Neuronal stem cell (in vitro differentiated cells): ENCODE measurements at regions not wholly inside any gene's neighbourhood (a gene's known extent, or its start where the extent isn't known, plus 50 kb on each side); places are given as distances from the start of the nearest gene placed in this dataset.

Experiments used
- DNase-seq: peaks from one replicate; pipeline ENCODE4 v3.0.0-alpha.2; 2013; ENCODE audit warnings: low spot score
- H2AFZ ChIP-seq: one replicate; pipeline ENCODE4 v1.6.1; 2013; ENCODE audit warnings: mild to moderate bottlenecking, low read length, inconsistent platforms
- H2AK5ac ChIP-seq: 2 replicates; pipeline ENCODE4 v1.6.1; 2013; ENCODE audit warnings: low read depth, mild to moderate bottlenecking, inconsistent platforms, low read length, moderate library complexity, mixed read lengths
- H2BK120ac ChIP-seq: 2 replicates; pipeline ENCODE4 v1.6.1; 2013; ENCODE audit warnings: low read depth, mild to moderate bottlenecking, inconsistent platforms, low read length, moderate library complexity, mixed read lengths
- H2BK12ac ChIP-seq: one replicate; pipeline ENCODE4 v1.6.1; 2013; ENCODE audit warnings: low read length, inconsistent platforms
- H2BK15ac ChIP-seq: 2 replicates; pipeline ENCODE4 v1.6.1; 2013; ENCODE audit warnings: mild to moderate bottlenecking, low read length, inconsistent platforms, mixed read lengths
- H2BK5ac ChIP-seq: one replicate; pipeline ENCODE4 v1.6.1; 2013; ENCODE audit warnings: inconsistent platforms, mild to moderate bottlenecking, low read length, moderate library complexity
- H3K14ac ChIP-seq: one replicate; pipeline ENCODE4 v1.6.1; 2013; ENCODE audit warnings: low read length, inconsistent platforms
- H3K18ac ChIP-seq: 2 replicates; pipeline ENCODE4 v1.6.1; 2013; ENCODE audit warnings: low read length, inconsistent platforms
- H3K23ac ChIP-seq: 2 replicates; pipeline ENCODE4 v1.6.1; 2013; ENCODE audit warnings: low read depth, mild to moderate bottlenecking, mixed read lengths, low read length, inconsistent platforms; ENCODE audit not compliant: poor library complexity
- H3K27ac ChIP-seq: replicated peaks from 3 replicates; pipeline ENCODE4 v1.5.1; 2013; ENCODE audit warnings: low read length, inconsistent platforms
- H3K27me3 ChIP-seq, 3 experiments: 2 replicates each; pipeline ENCODE4 v1.6.1; 2013; ENCODE audit warnings: low read length in 3 of 3, mild to moderate bottlenecking in 2 of 3, inconsistent platforms in 1 of 3, low read depth in 1 of 3, mixed read lengths in 1 of 3, moderate library complexity in 1 of 3; ENCODE audit not compliant: control insufficient read depth in 3 of 3, insufficient read depth in 3 of 3
- H3K36me3 ChIP-seq, 2 donors: replicated peaks in 1 of 2; 2 replicates each; pipeline ENCODE4 v1.6.1; 2013; ENCODE audit warnings: low read length in 2 of 2; ENCODE audit not compliant: control insufficient read depth in 2 of 2, insufficient read depth in 2 of 2
- H3K4ac ChIP-seq: 2 replicates; pipeline ENCODE4 v1.6.1; 2013; ENCODE audit warnings: inconsistent platforms, mild to moderate bottlenecking, low read length, moderate library complexity
- H3K4me1 ChIP-seq, 2 donors: 1 replicate in 1 of 2; 2 replicates in 1 of 2; pipeline ENCODE4 v1.6.1; 2013; ENCODE audit warnings: low read length in 2 of 2, low read depth in 1 of 2; ENCODE audit not compliant: control insufficient read depth in 2 of 2, insufficient read depth in 1 of 2
- H3K4me2 ChIP-seq: one replicate; pipeline ENCODE4 v1.6.1; 2013; ENCODE audit warnings: mild to moderate bottlenecking, low read length, inconsistent platforms; ENCODE audit not compliant: insufficient read depth, poor library complexity, severe bottlenecking
- H3K4me3 ChIP-seq, 2 donors: 2 replicates each; pipeline ENCODE4 v1.5.1; 2013; ENCODE audit warnings: low read length in 2 of 2, mild to moderate bottlenecking in 2 of 2, inconsistent platforms in 1 of 2, moderate library complexity in 1 of 2
- H3K79me1 ChIP-seq: one replicate; pipeline ENCODE4 v1.6.1; 2013; ENCODE audit warnings: low read depth, mild to moderate bottlenecking, inconsistent platforms, low read length, moderate library complexity
- H3K9ac ChIP-seq: one replicate; pipeline ENCODE4 v1.6.1; 2013; ENCODE audit warnings: mild to moderate bottlenecking, low read depth, low read length, inconsistent platforms; ENCODE audit not compliant: poor library complexity
- H3K9me3 ChIP-seq, 2 donors: replicated peaks in 1 of 2; 2 replicates each; pipeline versions ENCODE3 to v1.6.1; 2013; ENCODE audit warnings: low read length in 2 of 2, mild to moderate bottlenecking in 2 of 2, inconsistent platforms in 1 of 2, low read depth in 1 of 2, mixed read lengths in 1 of 2, moderate library complexity in 1 of 2; ENCODE audit not compliant: control insufficient read depth in 2 of 2, insufficient read depth in 1 of 2
- H4K8ac ChIP-seq: one replicate; pipeline ENCODE4 v1.6.1; 2013; ENCODE audit warnings: low read depth, mild to moderate bottlenecking, inconsistent platforms, low read length, moderate library complexity
- H4K91ac ChIP-seq: one replicate; pipeline ENCODE4 v1.6.1; 2013; ENCODE audit warnings: low read length, low read depth, mild to moderate bottlenecking, inconsistent platforms; ENCODE audit not compliant: poor library complexity
- WGBS, 2 donors: extraction: QIAGEN DNeasy Blood & Tissue Kit; methylation state at CpG; one replicate each; pipeline ENCODE4 v1.1.7; 2013; ENCODE audit warnings: missing lambda C conversion rate in 2 of 2, mixed read lengths in 1 of 2; ENCODE audit not compliant: insufficient read length in 2 of 2, insufficient replicate concordance in 1 of 2; ENCODE audit errors: extremely low coverage in 2 of 2; 5-methylcytosine and 5-hydroxymethylcytosine counted together

DNA sequence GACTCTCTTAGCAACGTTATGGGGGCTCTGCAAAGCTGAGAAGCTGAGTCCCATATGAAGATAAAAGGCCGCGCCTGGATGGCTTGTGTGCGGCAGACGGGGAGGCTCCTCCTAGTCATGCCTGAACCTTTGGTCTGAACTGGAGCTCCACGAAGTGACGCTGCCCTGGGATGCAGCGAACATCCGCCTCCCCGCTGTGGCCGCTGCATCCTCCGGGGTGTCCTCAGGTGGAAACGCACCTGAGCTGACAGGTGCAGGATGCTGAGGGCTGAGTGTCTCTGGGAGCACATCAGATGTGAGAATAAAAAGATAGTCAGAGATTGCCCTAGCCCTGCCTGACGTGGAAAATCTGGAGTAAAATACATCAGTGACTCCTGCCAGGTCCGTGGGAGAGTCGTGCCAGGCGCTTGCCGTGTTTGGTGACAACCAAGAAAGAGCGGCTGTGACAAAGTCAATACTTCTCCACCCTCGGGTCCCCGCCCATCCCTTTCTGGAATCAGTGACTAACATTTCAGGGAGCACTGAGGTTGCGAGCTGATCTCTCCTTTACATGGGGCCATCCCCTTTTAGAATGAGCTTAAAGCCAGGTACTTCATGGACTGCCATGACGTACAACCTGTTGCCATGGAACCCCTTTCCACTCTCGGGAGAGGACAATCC is 162.8 kb upstream of the AFDN start:
- WGBS, 2 donors = no CpG with 5 or more reads among the region's 24 CpGs
- Histone ChIP-seq H3K4ac (no peak overlapping the region), H3K27ac (no peak overlapping the region), H3K79me1 (no peaks in the 10 kb centered on the region), H3K4me2 (no peak overlapping the region), H2BK5ac (no peak overlapping the region), H4K91ac (no peak overlapping the region), H3K18ac (peak overlapping the region; percentile 24), H2AK5ac (peak overlapping the region; percentile 13), H3K14ac (no peak overlapping the region), H2BK120ac (no peak overlapping the region), H4K8ac (no peak overlapping the region), H2BK12ac (peak overlapping the region; percentile 59), H3K23ac (no peak overlapping the region), H3K27me3 (no peaks in the 10 kb centered on the region), H3K4me3 (no peak overlapping the region), H2AFZ (no peak overlapping the region), H3K9ac (no peak overlapping the region), H2BK15ac (no peak overlapping the region), H3K9me3 (no peaks in the 10 kb centered on the region), H3K4me1 (peaks cover 44 to 61% of the 10 kb centered on the region in 2 donors), H3K36me3 (no peaks in the 10 kb centered on the region)
- DNase-seq = no peak

DNA sequence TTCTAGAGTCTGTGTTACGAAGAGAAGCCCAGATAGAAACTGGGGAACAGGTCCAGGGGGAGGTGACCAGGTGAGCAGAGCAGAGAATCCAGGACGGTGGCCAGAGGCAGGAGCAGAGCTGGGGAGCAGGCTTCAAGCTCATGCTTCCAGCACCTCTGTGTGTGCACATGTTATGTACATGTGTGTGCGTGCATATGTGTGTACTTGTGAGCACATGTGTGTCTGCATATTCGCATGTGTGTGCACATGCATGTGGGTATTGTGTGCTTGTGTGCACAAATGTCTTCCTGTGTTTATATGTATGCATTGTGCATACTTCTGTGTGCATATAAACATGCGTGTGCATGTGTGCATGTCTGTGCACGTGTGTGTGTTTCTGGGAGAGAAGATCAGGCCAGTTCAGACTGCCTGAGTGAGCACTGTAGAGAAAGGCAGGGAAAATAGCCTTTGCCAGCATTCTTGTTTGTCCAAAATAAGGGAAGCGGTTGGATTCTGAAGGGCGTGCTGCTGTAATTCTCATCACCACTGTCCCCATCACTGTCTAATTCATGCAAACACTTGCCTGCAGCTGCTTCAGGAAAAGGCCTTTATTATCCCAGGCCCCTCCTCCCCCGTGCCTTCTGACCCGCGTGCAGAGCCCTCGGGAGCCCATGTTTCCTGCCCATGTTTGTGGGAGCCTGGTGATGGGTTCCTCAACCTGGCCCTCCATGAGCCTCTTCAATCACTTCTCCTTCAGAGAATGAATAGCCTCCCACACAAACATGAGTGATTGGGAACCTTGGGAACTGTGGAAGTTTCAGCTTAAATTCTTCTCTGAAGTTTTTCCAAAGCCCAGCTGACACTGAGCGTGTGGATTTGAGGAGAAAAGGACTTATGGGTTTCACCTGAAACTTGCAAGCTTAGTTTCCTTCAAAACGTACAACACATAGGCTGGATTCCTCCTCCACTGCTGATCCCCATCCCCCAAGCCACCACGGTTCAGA is 161.7 kb upstream of the AFDN start:
- peak overlapping the region; percentile 36 for H2BK12ac ChIP-seq
- no CpG with 5 or more reads among the region's 15 CpGs for WGBS, 2 donors
- H4K91ac ChIP-seq = peak overlapping the region; percentile 47
- no peak overlapping the region for H3K9ac ChIP-seq
- no peak overlapping the region for H2BK15ac ChIP-seq
- no peak overlapping the region for H3K14ac ChIP-seq
- no peaks in the 10 kb centered on the region for H3K79me1 ChIP-seq
- no peak overlapping the region for H3K27ac ChIP-seq
- H3K36me3 ChIP-seq = no peaks in the 10 kb centered on the region
- H2AK5ac ChIP-seq = no peak overlapping the region
- H2BK120ac ChIP-seq = no peak overlapping the region
- H3K4me1 ChIP-seq = peaks cover 45 to 63% of the 10 kb centered on the region in 2 donors
- no peak overlapping the region for H4K8ac ChIP-seq
- H3K27me3 ChIP-seq = no peaks in the 10 kb centered on the region
- DNase-seq = no peak
- H3K4me3 ChIP-seq = no peak overlapping the region
- no peaks in the 10 kb centered on the region for H3K9me3 ChIP-seq
- no peak overlapping the region for H3K4me2 ChIP-seq
- no peak overlapping the region for H2BK5ac ChIP-seq
- H3K4ac ChIP-seq = no peak overlapping the region
- peak overlapping the region; percentile 62 for H3K18ac ChIP-seq
- no peak overlapping the region for H3K23ac ChIP-seq
- H2AFZ ChIP-seq = peak overlapping the region; percentile 38

- peak overlapping the region; percentile 80 for H2BK5ac ChIP-seq
- H3K9ac ChIP-seq = no peak overlapping the region
- no peak overlapping the region for H3K4ac ChIP-seq
- no peak overlapping the region for H3K27ac ChIP-seq
- H3K36me3 ChIP-seq = no peaks in the 10 kb centered on the region
- peak overlapping the region; percentile 43 for H2BK12ac ChIP-seq
- H3K27me3 ChIP-seq = no peaks in the 10 kb centered on the region
- WGBS, 2 donors = no CpG with 5 or more reads among the region's 19 CpGs
- H3K4me1 ChIP-seq = peaks cover 48 to 60% of the 10 kb centered on the region in 2 donors
- H4K8ac ChIP-seq = no peak overlapping the region
- H3K79me1 ChIP-seq = no peaks in the 10 kb centered on the region
- H3K9me3 ChIP-seq = no peaks in the 10 kb centered on the region
- no peak overlapping the region for H2BK120ac ChIP-seq
- H3K18ac ChIP-seq = peak overlapping the region; percentile 56
- no peak overlapping the region for H3K23ac ChIP-seq
- H4K91ac ChIP-seq = no peak overlapping the region
- H3K4me2 ChIP-seq = no peak overlapping the region
- H2BK15ac ChIP-seq = no peak overlapping the region
- no peak overlapping the region for H3K14ac ChIP-seq
- no peak overlapping the region for H3K4me3 ChIP-seq
- no peak overlapping the region for H2AFZ ChIP-seq
- DNase-seq = no peak
- peak overlapping the region; percentile 31 for H2AK5ac ChIP-seq
Observed at GRCh38 chr6:167665698-167666330, 160.9 kb upstream of the AFDN start.
